DND-41 (cell line): ENCODE measurements at regions not wholly inside any gene's neighbourhood (a gene's known extent, or its start where the extent isn't known, plus 50 kb on each side); places are given as distances from the start of the nearest gene placed in this dataset.

Experiments used
- ATAC-seq: fragments of 200-7000 bp; cut with Tn5 transposase; 3 replicates; pipeline ENCODE4 v1.9.1; 2021; ENCODE audit warnings: low read depth; ENCODE audit not compliant: insufficient read depth
- DNase-seq: peaks from one replicate; pipeline ENCODE4 v3.0.0-alpha.2; 2020
- H2AFZ ChIP-seq: 2 replicates; pipeline ENCODE4 v1.6.0; 2012; ENCODE audit warnings: low read depth, low read length
- H3K27ac ChIP-seq: 2 replicates; pipeline ENCODE4 v1.5.1; 2012; ENCODE audit warnings: low read length, inconsistent platforms
- H3K27me3 ChIP-seq: fragments of 200-600 bp; sonication (generic); 2 replicates; pipeline ENCODE4 v1.6.0; 2012; ENCODE audit warnings: low read length, mild to moderate bottlenecking, inconsistent platforms; ENCODE audit not compliant: insufficient read depth, poor library complexity
- H3K36me3 ChIP-seq: 2 replicates; pipeline ENCODE4 v1.5.1; 2012; ENCODE audit warnings: low read length, inconsistent platforms; ENCODE audit not compliant: insufficient read depth
- H3K4me1 ChIP-seq: 2 replicates; pipeline ENCODE4 v1.5.1; 2012; ENCODE audit warnings: mild to moderate bottlenecking, low read length; ENCODE audit not compliant: insufficient read depth
- H3K4me2 ChIP-seq: 2 replicates; pipeline ENCODE4 v1.6.0; 2012; ENCODE audit warnings: mild to moderate bottlenecking, moderate library complexity, low read length, inconsistent platforms; ENCODE audit not compliant: insufficient read depth
- H3K4me3 ChIP-seq, 2 experiments: fragments of 200-600 bp in 1 of 2; shearing (Covaris generic) in 1 of 2; 2 replicates each; pipeline ENCODE4 v1.5.1; 2012 to 2016; ENCODE audit warnings: inconsistent platforms in 2 of 2, low read length in 2 of 2, mild to moderate bottlenecking in 2 of 2, low read depth in 1 of 2, moderate library complexity in 1 of 2
- H3K79me2 ChIP-seq: 2 replicates; pipeline ENCODE4 v1.6.0; 2012; ENCODE audit warnings: low read length, inconsistent platforms; ENCODE audit not compliant: insufficient read depth
- H3K9ac ChIP-seq: 2 replicates; pipeline ENCODE4 v1.6.0; 2012; ENCODE audit warnings: low read depth, mild to moderate bottlenecking, inconsistent platforms, low read length, moderate library complexity
- H3K9me3 ChIP-seq: 2 replicates; pipeline ENCODE4 v1.5.1; 2012; ENCODE audit warnings: low read length, moderate library complexity, mild to moderate bottlenecking, inconsistent platforms; ENCODE audit not compliant: insufficient read depth, severe bottlenecking
- H4K20me1 ChIP-seq: 2 replicates; pipeline ENCODE4 v1.6.0; 2012; ENCODE audit warnings: low read length; ENCODE audit not compliant: insufficient read depth
- EZH2 ChIP-seq: IDR thresholded peaks from 3 replicates; pipeline ENCODE4 v1.6.1; 2012; ENCODE audit warnings: borderline replicate concordance, low read depth, mild to moderate bottlenecking, moderate library complexity, low read length, inconsistent platforms; ENCODE audit not compliant: severe bottlenecking
- TF ChIP-seq, protein P1 (sequence below): IDR thresholded peaks from 2 replicates; pipeline ENCODE4 v1.5.1; 2012; ENCODE audit warnings: borderline replicate concordance, low read length, moderate library complexity, mild to moderate bottlenecking; ENCODE audit not compliant: poor library complexity, severe bottlenecking; ENCODE audit errors: extremely low read depth

DNA sequence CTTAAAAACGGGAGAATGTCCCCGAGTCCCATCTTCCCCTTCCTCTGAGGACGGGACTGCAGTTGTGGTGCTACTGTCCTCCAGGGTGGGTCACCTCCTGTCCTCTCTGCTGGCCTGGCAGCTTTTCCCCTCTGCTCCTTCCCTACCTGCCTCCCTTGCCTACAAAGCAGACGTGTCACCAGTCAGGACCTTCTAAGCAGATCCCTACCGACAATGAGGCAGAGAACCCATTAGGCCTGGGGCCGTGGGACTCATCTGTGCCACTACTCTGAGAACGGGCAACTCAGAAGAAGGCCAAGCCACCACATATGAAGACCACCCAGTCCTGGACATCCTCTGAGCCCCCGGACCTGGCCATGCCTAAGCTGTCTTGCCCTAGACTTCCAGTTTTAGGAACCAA, 103.0 kb upstream of the TEX51 start:
- Histone ChIP-seq H3K9me3 (no peaks in the 10 kb centered on the region), H3K4me2 (no peak overlapping the region), H3K4me3 (no peak overlapping the region), H4K20me1 (no peaks in the 10 kb centered on the region), H3K79me2 (no peaks in the 10 kb centered on the region), H3K9ac (no peak overlapping the region), H2AFZ (no peak overlapping the region; the same call in 1 of the 2 replicates), H3K4me1 (no peaks in the 10 kb centered on the region), H3K27ac (no peak overlapping the region), H3K36me3 (no peaks in the 10 kb centered on the region), H3K27me3 (peaks cover 24% of the 10 kb centered on the region)
- ATAC-seq: no peak
- TF ChIP-seq, protein P1, sequence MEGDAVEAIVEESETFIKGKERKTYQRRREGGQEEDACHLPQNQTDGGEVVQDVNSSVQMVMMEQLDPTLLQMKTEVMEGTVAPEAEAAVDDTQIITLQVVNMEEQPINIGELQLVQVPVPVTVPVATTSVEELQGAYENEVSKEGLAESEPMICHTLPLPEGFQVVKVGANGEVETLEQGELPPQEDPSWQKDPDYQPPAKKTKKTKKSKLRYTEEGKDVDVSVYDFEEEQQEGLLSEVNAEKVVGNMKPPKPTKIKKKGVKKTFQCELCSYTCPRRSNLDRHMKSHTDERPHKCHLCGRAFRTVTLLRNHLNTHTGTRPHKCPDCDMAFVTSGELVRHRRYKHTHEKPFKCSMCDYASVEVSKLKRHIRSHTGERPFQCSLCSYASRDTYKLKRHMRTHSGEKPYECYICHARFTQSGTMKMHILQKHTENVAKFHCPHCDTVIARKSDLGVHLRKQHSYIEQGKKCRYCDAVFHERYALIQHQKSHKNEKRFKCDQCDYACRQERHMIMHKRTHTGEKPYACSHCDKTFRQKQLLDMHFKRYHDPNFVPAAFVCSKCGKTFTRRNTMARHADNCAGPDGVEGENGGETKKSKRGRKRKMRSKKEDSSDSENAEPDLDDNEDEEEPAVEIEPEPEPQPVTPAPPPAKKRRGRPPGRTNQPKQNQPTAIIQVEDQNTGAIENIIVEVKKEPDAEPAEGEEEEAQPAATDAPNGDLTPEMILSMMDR: no peak
- no peak for TF ChIP-seq EZH2
- no peak for DNase-seq

DNA sequence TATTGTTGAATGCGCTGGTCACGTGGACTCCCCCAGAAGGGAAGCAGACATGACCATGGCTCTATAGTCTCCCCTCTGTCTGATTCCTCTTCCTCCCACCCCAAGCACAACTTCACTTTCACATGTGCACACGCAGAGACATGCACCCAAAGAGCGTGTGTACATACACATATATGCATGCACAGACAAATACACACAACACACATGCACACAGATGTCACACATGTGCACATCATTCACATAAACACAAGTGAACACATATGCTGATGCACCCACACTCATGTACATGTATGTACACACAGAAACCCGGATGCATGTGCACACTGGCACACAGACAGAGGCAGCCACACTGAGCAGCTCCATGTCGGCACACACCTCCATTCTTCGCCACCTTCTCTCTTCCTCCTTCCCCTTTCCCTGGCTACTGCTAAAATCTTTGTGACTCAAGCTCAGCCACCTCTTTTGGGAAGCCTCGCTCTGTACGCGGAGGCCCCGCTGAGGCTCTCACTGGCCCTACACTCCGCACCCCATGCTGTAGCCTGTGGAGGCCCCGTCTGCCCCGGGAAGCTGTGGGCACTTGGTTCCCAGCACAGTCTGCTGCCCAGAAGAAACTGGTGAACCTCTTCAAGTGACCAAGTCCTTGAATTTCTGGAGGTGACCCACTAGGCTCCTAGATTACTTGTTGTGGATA, 101.6 kb upstream of the TEX51 start:
- ATAC-seq (no peak), DNase-seq (no peak)
- Histone ChIP-seq H3K4me3 (no peak overlapping the region), H3K4me2 (no peak overlapping the region), H3K79me2 (no peaks in the 10 kb centered on the region), H3K27ac (no peak overlapping the region), H3K9ac (no peak overlapping the region), H3K4me1 (no peaks in the 10 kb centered on the region), H3K9me3 (no peaks in the 10 kb centered on the region), H3K27me3 (peaks cover 21% of the 10 kb centered on the region), H2AFZ (no peak overlapping the region), H3K36me3 (no peaks in the 10 kb centered on the region), H4K20me1 (no peaks in the 10 kb centered on the region)
- no peak for TF ChIP-seq EZH2

GRCh38 chr2:126797622-126798275, 100.9 kb upstream of the TEX51 start:
- H3K79me2 ChIP-seq: no peaks in the 10 kb centered on the region
- no peak for ATAC-seq
- H2AFZ ChIP-seq: no peak overlapping the region
- no peak for DNase-seq
- TF ChIP-seq, protein P1: no peak
- no peak for TF ChIP-seq EZH2
- no peak overlapping the region for H3K9ac ChIP-seq
- no peak overlapping the region for H3K27ac ChIP-seq
- no peak overlapping the region for H3K4me3 ChIP-seq
- peaks cover 18% of the 10 kb centered on the region for H3K27me3 ChIP-seq
- no peak overlapping the region for H3K4me2 ChIP-seq
- no peaks in the 10 kb centered on the region for H3K36me3 ChIP-seq
- no peaks in the 10 kb centered on the region for H3K9me3 ChIP-seq
- no peaks in the 10 kb centered on the region for H4K20me1 ChIP-seq
- no peaks in the 10 kb centered on the region for H3K4me1 ChIP-seq
